UCSD-AML1 (cell line): ENCODE measurements at regions not wholly inside any gene's neighbourhood (a gene's known extent, or its start where the extent isn't known, plus 50 kb on each side); places are given as distances from the start of the nearest gene placed in this dataset.
"Not testable (repeated sequence)": the region's sequence is repeated elsewhere in the genome, so short reads cannot be mapped to it uniquely, and the experiment has no call there.

ENCODE experiments used
- DNase-seq: peaks from one replicate; lab custom pipeline; 2025; ENCODE audit not compliant: unreplicated experiment; lab: John Stamatoyannopoulos, UW

- DNase-seq = no peak
Measured at GRCh38 chr4:92215476-92215875, 88.3 kb upstream of the GRID2 start.

GRCh38 chr4:92231511-92231910 is 72.3 kb upstream of the GRID2 start:
- DNase-seq = no peak

- no peak for DNase-seq
Measured at GRCh38 chr4:92232566-92232965, 71.2 kb upstream of the GRID2 start.

- no peak for DNase-seq
Measured at GRCh38 chr4:92234393-92235176, 69.2 kb upstream of the GRID2 start.

- DNase-seq = no peak
Measured at GRCh38 chr4:92235731-92236130, 68.0 kb upstream of the GRID2 start.

GRCh38 chr4:92236877-92237276 is 66.9 kb upstream of the GRID2 start:
- no peak for DNase-seq

- DNase-seq = no peak
Measured at GRCh38 chr4:92237559-92237958, 66.2 kb upstream of the GRID2 start.

- DNase-seq = no peak
Measured at GRCh38 chr4:92241094-92241493, 62.7 kb upstream of the GRID2 start.

GRCh38 chr4:92246384-92246783 is 57.4 kb upstream of the GRID2 start:
- DNase-seq = no peak

- no peak for DNase-seq
Measured at GRCh38 chr4:92249541-92249940, 54.2 kb upstream of the GRID2 start.

- no peak for DNase-seq
Measured at GRCh38 chr4:92251711-92252110, 52.1 kb upstream of the GRID2 start.

GRCh38 chr4:92252358-92252757 is 51.4 kb upstream of the GRID2 start:
- not testable (repeated sequence) for DNase-seq

GRCh38 chr4:92252846-92253245 is 50.9 kb upstream of the GRID2 start:
- no peak for DNase-seq

GRCh38 chr4:92253550-92253949 is 50.2 kb upstream of the GRID2 start:
- DNase-seq = no peak
